CD8-positive, alpha-beta memory T cell (primary cell): ENCODE measurements at regions not wholly inside any gene's neighbourhood (a gene's known extent, or its start where the extent isn't known, plus 50 kb on each side); places are given as distances from the start of the nearest gene placed in this dataset.
A peak's percentile ranks its signal among the peaks of the same experiment; 100 is the strongest.

Experiments used
- CTCF ChIA-PET: fragments of 350-600 bp; sonication (Branson Sonifier 250); formaldehyde crosslinking; loops from one replicate; lab custom pipeline; 2021; ENCODE audit warnings: antibody characterized with exemption; lab: Charles Lee
- POLR2A ChIA-PET: fragments of 350-600 bp; sonication (Branson Sonifier 250); formaldehyde crosslinking; loops from one replicate; lab custom pipeline; 2021; ENCODE audit warnings: antibody characterized with exemption; lab: Charles Lee
- DNase-seq, 5 donors: peaks; one replicate each; pipeline versions ENCODE4 v3.0.0 to v3.0.0-alpha.2; 2020 to 2022; ENCODE audit warnings: mixed read lengths in 1 of 5
- H3K27ac ChIP-seq: one replicate; pipeline ENCODE4 v1.7.0; 2013; ENCODE audit warnings: low read depth, mild to moderate bottlenecking, low read length, moderate library complexity
- H3K27me3 ChIP-seq: 2 replicates; pipeline ENCODE4 v1.7.0; 2013; ENCODE audit warnings: low read length, mild to moderate bottlenecking; ENCODE audit not compliant: insufficient read depth, poor library complexity, severe bottlenecking
- H3K36me3 ChIP-seq: 2 replicates; pipeline ENCODE4 v1.7.0; 2013; ENCODE audit warnings: mild to moderate bottlenecking, low read length, moderate library complexity; ENCODE audit not compliant: insufficient read depth
- H3K4me1 ChIP-seq: 2 replicates; pipeline ENCODE4 v1.7.0; 2013; ENCODE audit warnings: mild to moderate bottlenecking, low read length, moderate library complexity; ENCODE audit not compliant: insufficient read depth
- H3K4me3 ChIP-seq: 2 replicates; pipeline ENCODE4 v1.7.0; 2013; ENCODE audit warnings: mild to moderate bottlenecking, low read length
- H3K9me3 ChIP-seq: 2 replicates; pipeline ENCODE4 v1.7.0; 2013; ENCODE audit warnings: mild to moderate bottlenecking, low read length
- H3K27ac Mint-ChIP-seq, 8 donors: one replicate each; pipeline ENCODE4 v1.8.0; 2020 to 2021; ENCODE audit warnings: mixed read lengths in 8 of 8, mild to moderate bottlenecking in 6 of 8, inconsistent platforms in 3 of 8, moderate library complexity in 3 of 8
- H3K27me3 Mint-ChIP-seq, 2 donors: one replicate each; pipeline ENCODE4 v1.8.0; 2020 to 2021; ENCODE audit warnings: mixed read lengths in 2 of 2, mild to moderate bottlenecking in 1 of 2, moderate library complexity in 1 of 2
- H3K36me3 Mint-ChIP-seq, 3 donors: one replicate each; pipeline ENCODE4 v1.8.0; 2020 to 2021; ENCODE audit warnings: mixed read lengths in 3 of 3, inconsistent platforms in 1 of 3, mild to moderate bottlenecking in 1 of 3
- H3K4me1 Mint-ChIP-seq, 3 donors: one replicate each; pipeline ENCODE4 v1.8.0; 2020 to 2021; ENCODE audit warnings: mixed read lengths in 3 of 3, inconsistent platforms in 1 of 3, mild to moderate bottlenecking in 1 of 3
- H3K4me3 Mint-ChIP-seq, 7 donors: one replicate each; pipeline ENCODE4 v1.8.0; 2020 to 2021; ENCODE audit warnings: mixed read lengths in 7 of 7, mild to moderate bottlenecking in 6 of 7, moderate library complexity in 4 of 7, inconsistent platforms in 2 of 7
- H3K9me3 Mint-ChIP-seq, 5 donors: one replicate each; pipeline ENCODE4 v1.8.0; 2020 to 2022; ENCODE audit warnings: mixed read lengths in 5 of 5, mild to moderate bottlenecking in 3 of 5, moderate library complexity in 2 of 5, inconsistent platforms in 1 of 5

- Mint-ChIP-seq H3K9me3 (peaks cover 0 to 3% (median 0%) of the 10 kb centered on the region in 5 donors), H3K27ac (no peak overlapping the region), H3K36me3 (no peaks in the 10 kb centered on the region), H3K27me3 (no peaks in the 10 kb centered on the region), H3K4me1 (no peaks in the 10 kb centered on the region), H3K4me3 (no peak overlapping the region)
- no peaks in the 10 kb centered on the region for H3K36me3 ChIP-seq
- H3K4me1 ChIP-seq, result no peaks in the 10 kb centered on the region
- H3K4me3 ChIP-seq, result no peak overlapping the region
- ChIA-PET CTCF (no interaction called here), POLR2A (no interaction called here)
- no peaks in the 10 kb centered on the region for H3K9me3 ChIP-seq
- H3K27ac ChIP-seq, result no peak overlapping the region
- no peaks in the 10 kb centered on the region for H3K27me3 ChIP-seq
- no peak for DNase-seq
Observed at GRCh38 chr15:36414670-36415069, 164.8 kb upstream of the CDIN1 start.

GRCh38 chr15:36415643-36416042, 163.8 kb upstream of the CDIN1 start:
- Mint-ChIP-seq H3K36me3 (no peaks in the 10 kb centered on the region), H3K27ac (no peak overlapping the region), H3K27me3 (no peaks in the 10 kb centered on the region), H3K4me1 (no peaks in the 10 kb centered on the region), H3K4me3 (no peak overlapping the region), H3K9me3 (peaks cover 0 to 4% (median 3%) of the 10 kb centered on the region in 5 donors)
- H3K27ac ChIP-seq, result no peak overlapping the region
- no peaks in the 10 kb centered on the region for H3K4me1 ChIP-seq
- H3K9me3 ChIP-seq, result no peaks in the 10 kb centered on the region
- no peaks in the 10 kb centered on the region for H3K27me3 ChIP-seq
- no peak overlapping the region for H3K4me3 ChIP-seq
- H3K36me3 ChIP-seq, result no peaks in the 10 kb centered on the region
- no peak for DNase-seq
- ChIA-PET POLR2A (no interaction called here), CTCF (no interaction called here)

DNA sequence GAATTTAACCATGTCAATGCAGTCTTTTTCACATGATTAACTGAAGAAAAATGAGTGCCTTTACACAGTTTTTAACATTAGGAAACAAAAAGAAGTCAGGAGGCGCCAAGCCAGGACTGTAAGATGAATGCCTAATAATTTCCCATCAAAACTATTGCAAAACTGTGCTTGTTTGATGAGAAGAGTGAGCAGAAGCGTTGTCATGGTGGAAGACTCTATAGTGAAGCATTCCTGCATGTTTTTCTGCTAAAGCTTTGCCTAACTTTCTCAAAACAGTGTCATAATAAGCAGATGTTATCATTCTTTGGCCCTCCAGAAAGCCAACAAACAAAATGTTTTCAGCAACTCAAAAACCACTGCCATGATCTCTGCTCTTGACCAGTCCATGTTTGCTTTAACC, 156.8 kb upstream of the CDIN1 start:
- no peaks in the 10 kb centered on the region for H3K27me3 ChIP-seq
- H3K4me1 ChIP-seq, result no peaks in the 10 kb centered on the region
- peaks cover 0 to 11% (median 3%) of the 10 kb centered on the region in 5 donors for H3K9me3 Mint-ChIP-seq
- H3K4me3 Mint-ChIP-seq, result no peak overlapping the region
- no peaks in the 10 kb centered on the region for H3K4me1 Mint-ChIP-seq
- POLR2A ChIA-PET, result no interaction called here
- H3K27me3 Mint-ChIP-seq, result no peaks in the 10 kb centered on the region
- no peak overlapping the region for H3K27ac ChIP-seq
- H3K4me3 ChIP-seq, result no peak overlapping the region
- H3K36me3 Mint-ChIP-seq, result no peaks in the 10 kb centered on the region
- no peak overlapping the region for H3K27ac Mint-ChIP-seq
- DNase-seq, result no peak
- no peaks in the 10 kb centered on the region for H3K9me3 ChIP-seq
- H3K36me3 ChIP-seq, result no peaks in the 10 kb centered on the region
- CTCF ChIA-PET, result no interaction called here

- H3K4me1 ChIP-seq, result no peaks in the 10 kb centered on the region
- no peak overlapping the region for H3K27ac ChIP-seq
- DNase-seq, result no peak
- CTCF ChIA-PET, result no interaction called here
- H3K4me3 ChIP-seq, result no peak overlapping the region
- no peaks in the 10 kb centered on the region for H3K27me3 ChIP-seq
- Mint-ChIP-seq H3K4me3 (no peak overlapping the region), H3K36me3 (no peaks in the 10 kb centered on the region), H3K27me3 (no peaks in the 10 kb centered on the region), H3K27ac (no peak overlapping the region), H3K9me3 (peaks cover 0 to 3% (median 0%) of the 10 kb centered on the region in 5 donors), H3K4me1 (no peaks in the 10 kb centered on the region)
- no peaks in the 10 kb centered on the region for H3K36me3 ChIP-seq
- POLR2A ChIA-PET, result no interaction called here
- H3K9me3 ChIP-seq, result no peaks in the 10 kb centered on the region
Observed at GRCh38 chr15:36426691-36427090, 152.7 kb upstream of the CDIN1 start.

DNA sequence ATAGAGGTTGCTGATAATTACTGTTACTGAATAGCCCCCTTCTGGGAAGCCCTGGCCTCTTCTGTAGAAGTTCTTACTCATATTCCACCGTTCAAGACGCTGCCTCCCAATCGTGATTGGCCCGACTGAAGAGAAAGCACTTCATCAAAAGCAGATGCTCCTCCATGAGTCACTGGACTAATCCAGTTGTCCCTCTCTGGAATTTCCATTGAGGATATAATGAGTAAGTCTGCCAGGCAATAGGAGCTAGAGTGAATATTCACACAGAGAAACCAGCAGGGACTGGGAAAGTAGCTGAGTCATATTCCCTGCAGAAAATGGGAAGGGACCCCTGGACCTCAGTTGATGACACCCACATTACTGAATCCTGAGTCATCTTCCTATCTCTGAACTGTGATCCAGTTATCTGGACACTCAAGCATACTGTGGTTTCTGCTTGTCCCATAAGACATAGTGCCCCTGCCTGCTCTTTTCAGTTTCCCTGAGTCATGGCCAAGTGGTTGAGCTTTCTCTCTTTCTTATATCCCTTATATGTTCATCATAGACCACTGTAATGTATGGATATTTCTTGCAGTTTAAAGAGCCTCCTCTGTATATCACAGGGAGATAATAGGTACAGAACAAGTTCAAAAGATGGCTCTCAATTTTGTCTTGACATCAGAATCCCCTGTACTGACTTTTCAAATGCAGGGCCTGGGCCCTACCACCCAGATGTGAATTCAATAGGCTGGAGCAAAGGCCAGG, 151.2 kb upstream of the CDIN1 start:
- no peaks in the 10 kb centered on the region for H3K4me1 Mint-ChIP-seq
- POLR2A ChIA-PET, result no interaction called here

DNA sequence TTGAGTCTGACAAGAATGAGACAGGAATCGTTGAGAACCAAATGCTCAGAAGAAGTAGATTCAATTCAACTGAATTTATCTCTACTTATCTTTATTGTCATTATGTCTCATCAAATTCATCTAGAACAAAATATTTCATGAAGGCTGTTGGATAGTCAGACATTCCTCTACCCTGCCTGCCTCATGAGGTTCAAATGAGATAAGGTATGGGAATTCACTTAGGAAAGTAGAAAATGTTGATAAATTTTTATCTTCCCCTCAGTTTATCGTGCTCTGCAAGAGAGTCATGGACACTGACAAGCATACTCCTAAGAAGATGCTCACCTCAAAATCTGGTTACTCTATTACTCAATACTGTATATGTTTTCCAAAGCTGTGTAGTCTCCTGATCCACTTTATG, 149.7 kb upstream of the CDIN1 start:
- Mint-ChIP-seq H3K27me3 (peaks cover 0 to 4% of the 10 kb centered on the region in 2 donors), H3K4me3 (no peak overlapping the region), H3K27ac (no peak overlapping the region), H3K9me3 (peaks cover 0 to 3% (median 0%) of the 10 kb centered on the region in 5 donors), H3K36me3 (no peaks in the 10 kb centered on the region), H3K4me1 (no peaks in the 10 kb centered on the region)
- H3K27me3 ChIP-seq, result no peaks in the 10 kb centered on the region
- H3K36me3 ChIP-seq, result no peaks in the 10 kb centered on the region
- CTCF ChIA-PET, result no interaction called here
- H3K4me1 ChIP-seq, result no peaks in the 10 kb centered on the region
- POLR2A ChIA-PET, result no interaction called here
- DNase-seq, result no peak
- H3K9me3 ChIP-seq, result no peaks in the 10 kb centered on the region
- no peak overlapping the region for H3K4me3 ChIP-seq
- H3K27ac ChIP-seq, result no peak overlapping the region

More for the DNA sequence above, 151.2 kb upstream of the CDIN1 start:
- CTCF ChIA-PET, result no interaction called here
- Mint-ChIP-seq H3K27ac (no peak overlapping the region), H3K9me3 (peaks cover 0 to 3% (median 0%) of the 10 kb centered on the region in 5 donors), H3K27me3 (peaks cover 0 to 4% of the 10 kb centered on the region in 2 donors), H3K36me3 (no peaks in the 10 kb centered on the region), H3K4me3 (no peak overlapping the region)
- H3K4me3 ChIP-seq, result no peak overlapping the region
- H3K27me3 ChIP-seq, result no peaks in the 10 kb centered on the region
- no peaks in the 10 kb centered on the region for H3K9me3 ChIP-seq
- no peaks in the 10 kb centered on the region for H3K4me1 ChIP-seq
- H3K36me3 ChIP-seq, result no peaks in the 10 kb centered on the region
- no peak for DNase-seq
- H3K27ac ChIP-seq, result peak overlapping the region; percentile 68

- H3K4me3 ChIP-seq, result no peak overlapping the region
- ChIA-PET POLR2A (no interaction called here), CTCF (no interaction called here)
- no peaks in the 10 kb centered on the region for H3K36me3 ChIP-seq
- no peaks in the 10 kb centered on the region for H3K27me3 ChIP-seq
- H3K27ac Mint-ChIP-seq, result no peak overlapping the region
- H3K9me3 Mint-ChIP-seq, result peaks cover 0 to 3% (median 0%) of the 10 kb centered on the region in 5 donors
- H3K27me3 Mint-ChIP-seq, result peaks cover 0 to 4% of the 10 kb centered on the region in 2 donors
- no peaks in the 10 kb centered on the region for H3K36me3 Mint-ChIP-seq
- no peak for DNase-seq
- H3K4me1 ChIP-seq, result no peaks in the 10 kb centered on the region
- no peaks in the 10 kb centered on the region for H3K4me1 Mint-ChIP-seq
- no peaks in the 10 kb centered on the region for H3K9me3 ChIP-seq
- no peak overlapping the region for H3K27ac ChIP-seq
- no peak overlapping the region for H3K4me3 Mint-ChIP-seq
Observed at GRCh38 chr15:36430280-36430679, 149.1 kb upstream of the CDIN1 start.

DNA sequence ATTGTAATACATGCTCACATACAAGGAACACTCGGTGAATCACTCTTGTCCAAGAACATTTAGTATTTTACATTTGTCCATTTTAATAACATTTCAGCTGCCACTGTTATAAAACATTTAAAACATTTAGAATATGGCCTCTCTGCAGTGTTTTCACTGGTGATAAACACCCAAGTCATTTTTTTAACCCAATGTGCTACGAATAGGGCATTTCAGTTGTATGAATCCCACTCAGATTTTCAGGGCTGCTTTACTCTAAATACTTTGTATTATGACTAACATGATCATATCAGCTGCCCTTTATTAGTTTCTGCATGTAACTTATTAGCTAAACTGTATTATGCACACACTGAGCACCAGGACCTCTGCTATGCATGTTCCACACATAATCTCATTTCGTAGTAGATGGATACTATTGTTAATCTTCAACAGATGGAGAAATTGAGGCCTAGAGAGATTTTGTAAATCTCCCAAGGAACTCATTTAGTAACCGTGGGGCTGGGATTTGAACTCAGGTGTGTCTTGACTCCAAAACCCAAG, 148.6 kb upstream of the CDIN1 start:
- no peak overlapping the region for H3K27ac Mint-ChIP-seq
- DNase-seq, result no peak
- Histone ChIP-seq H3K36me3 (no peaks in the 10 kb centered on the region), H3K4me3 (no peak overlapping the region), H3K4me1 (no peaks in the 10 kb centered on the region), H3K27me3 (no peaks in the 10 kb centered on the region), H3K9me3 (no peaks in the 10 kb centered on the region), H3K27ac (no peak overlapping the region)
- H3K9me3 Mint-ChIP-seq, result peaks cover 0 to 3% (median 0%) of the 10 kb centered on the region in 5 donors
- no peaks in the 10 kb centered on the region for H3K36me3 Mint-ChIP-seq
- H3K4me3 Mint-ChIP-seq, result no peak overlapping the region
- ChIA-PET POLR2A (no interaction called here), CTCF (no interaction called here)
- peaks cover 0 to 4% of the 10 kb centered on the region in 2 donors for H3K27me3 Mint-ChIP-seq
- no peaks in the 10 kb centered on the region for H3K4me1 Mint-ChIP-seq
